OCI-LY7 (cell line): ENCODE measurements at regions not wholly inside any gene's neighbourhood (a gene's known extent, or its start where the extent isn't known, plus 50 kb on each side); places are given as distances from the start of the nearest gene placed in this dataset.

Source experiments
- BruUV-seq: library from RNA; stranded (reverse); fragments of 400-500 nt; replicated peaks from 2 replicates; lab custom pipeline; 2021; lab: Mats Ljungman, UMichigan
- CTCF ChIA-PET: fragments of 300-600 bp; sonication (Branson Sonifier 250); formaldehyde crosslinking; loops from one replicate; lab custom pipeline; 2022; ENCODE audit warnings: antibody characterized with exemption; ENCODE audit not compliant: unreplicated experiment; lab: Charles Lee
- POLR2A ChIA-PET: fragments of 300-600 bp; sonication (Branson Sonifier 250); formaldehyde crosslinking; loops from one replicate; lab custom pipeline; 2022; ENCODE audit warnings: antibody characterized with exemption; lab: Charles Lee
- DNase-seq: peaks from one replicate; pipeline ENCODE4 v3.0.0-alpha.2; 2015; ENCODE audit warnings: low spot score
- H2AFZ ChIP-seq: fragments of 200-600 bp; sonication (generic), shearing (Covaris generic); 2 replicates; pipeline ENCODE4 v1.6.1; 2014; ENCODE audit warnings: mild to moderate bottlenecking, antibody characterized with exemption, low read length, moderate library complexity
- H3K27ac ChIP-seq: fragments of 200-600 bp; sonication (generic); 2 replicates; pipeline ENCODE4 v1.5.1; 2014; ENCODE audit warnings: mixed run types, low read depth, mild to moderate bottlenecking, moderate library complexity, low read length, inconsistent platforms; ENCODE audit not compliant: poor library complexity, severe bottlenecking
- H3K36me3 ChIP-seq: fragments of 200-600 bp; sonication (generic); 2 replicates; pipeline ENCODE4 v1.6.1; 2014; ENCODE audit warnings: mild to moderate bottlenecking, antibody characterized with exemption, low read length, moderate library complexity, mixed read lengths; ENCODE audit not compliant: insufficient read depth
- H3K4me1 ChIP-seq: fragments of 200-600 bp; sonication (generic); 2 replicates; pipeline ENCODE4 v1.5.1; 2014; ENCODE audit warnings: mild to moderate bottlenecking, low read length; ENCODE audit not compliant: insufficient read depth, poor library complexity, severe bottlenecking
- H3K4me2 ChIP-seq: fragments of 200-600 bp; sonication (generic); 2 replicates; pipeline ENCODE4 v1.6.1; 2014; ENCODE audit warnings: mild to moderate bottlenecking, low read length
- H3K4me3 ChIP-seq: fragments of 200-600 bp; sonication (generic); 2 replicates; pipeline ENCODE4 v1.5.1; 2014; ENCODE audit warnings: mild to moderate bottlenecking, low read depth, low read length; ENCODE audit not compliant: poor library complexity, severe bottlenecking
- H3K79me2 ChIP-seq: fragments of 200-600 bp; sonication (generic); 2 replicates; pipeline ENCODE4 v1.6.1; 2016; ENCODE audit warnings: low read depth, mild to moderate bottlenecking, low read length, moderate library complexity, mixed read lengths; ENCODE audit not compliant: insufficient read depth
- H3K9me2 ChIP-seq: fragments of 200-600 bp; sonication (generic); 2 replicates; pipeline ENCODE4 v1.6.1; 2016; ENCODE audit warnings: mild to moderate bottlenecking, low read length, mixed read lengths; ENCODE audit not compliant: insufficient read depth
- H3K9me3 ChIP-seq: fragments of 200-600 bp; sonication (generic); 2 replicates; pipeline ENCODE4 v1.6.1; 2014; ENCODE audit warnings: mild to moderate bottlenecking, mixed run types, low read length, mixed read lengths
- H4K20me1 ChIP-seq: fragments of 200-600 bp; sonication (generic); 2 replicates; pipeline ENCODE4 v1.6.1; 2014; ENCODE audit warnings: mild to moderate bottlenecking, antibody characterized with exemption, low read length, moderate library complexity, mixed read lengths; ENCODE audit not compliant: insufficient read depth
- EZH2phosphoT487 ChIP-seq: fragments of 200-600 bp; sonication (generic); IDR thresholded peaks from 2 replicates; pipeline ENCODE4 v1.6.1; 2018; ENCODE audit warnings: low read depth, borderline replicate concordance, mild to moderate bottlenecking, mixed run types, antibody characterized with exemption, low read length, moderate library complexity, mixed read lengths
- intact Hi-C: fragments of 100-400 bp; cut with micrococcal nuclease; formaldehyde crosslinking; loops from one replicate; pipeline ENCODE4 v1.10.0; 2022; ENCODE audit not compliant: unreplicated experiment
- TF ChIP-seq, protein P1 (sequence below): fragments of 200-600 bp; sonication (generic); conservative IDR thresholded peaks from 2 replicates; pipeline ENCODE4 v1.5.1; 2014; ENCODE audit warnings: mild to moderate bottlenecking, antibody characterized with exemption, low read length, moderate library complexity, mixed read lengths

DNA sequence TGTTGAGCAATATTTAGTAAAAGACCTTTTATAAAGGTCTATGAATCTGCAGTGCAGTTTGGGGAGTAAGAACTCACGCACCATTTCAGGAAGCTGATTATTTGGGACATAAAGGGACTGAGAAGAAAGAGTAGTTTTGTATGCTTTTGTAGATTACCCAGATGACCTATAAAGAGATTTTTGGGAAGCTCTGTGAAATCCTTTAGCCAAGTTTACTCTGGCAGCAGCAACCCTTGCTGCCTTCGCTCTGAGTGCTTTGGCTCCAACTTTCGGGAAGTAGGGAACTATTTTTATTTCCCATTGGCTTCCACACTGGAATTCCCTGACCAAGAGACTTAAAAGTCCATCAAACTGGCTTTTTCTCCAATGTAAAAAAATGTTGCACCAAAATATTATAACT is 1110.1 kb upstream of the PHF14 start:
- Histone ChIP-seq H4K20me1 (no peaks in the 10 kb centered on the region), H3K79me2 (no peaks in the 10 kb centered on the region), H3K36me3 (no peaks in the 10 kb centered on the region), H3K27ac (no peak overlapping the region), H3K4me1 (no peaks in the 10 kb centered on the region), H2AFZ (no peak overlapping the region), H3K4me2 (no peak overlapping the region), H3K4me3 (no peak overlapping the region), H3K9me2 (no peaks in the 10 kb centered on the region), H3K9me3 (no peaks in the 10 kb centered on the region)
- DNase-seq, result no peak
- POLR2A ChIA-PET, result no interaction called here
- intact Hi-C loops, result no loop called here
- CTCF ChIA-PET, result no interaction called here
- TF ChIP-seq, protein P1, sequence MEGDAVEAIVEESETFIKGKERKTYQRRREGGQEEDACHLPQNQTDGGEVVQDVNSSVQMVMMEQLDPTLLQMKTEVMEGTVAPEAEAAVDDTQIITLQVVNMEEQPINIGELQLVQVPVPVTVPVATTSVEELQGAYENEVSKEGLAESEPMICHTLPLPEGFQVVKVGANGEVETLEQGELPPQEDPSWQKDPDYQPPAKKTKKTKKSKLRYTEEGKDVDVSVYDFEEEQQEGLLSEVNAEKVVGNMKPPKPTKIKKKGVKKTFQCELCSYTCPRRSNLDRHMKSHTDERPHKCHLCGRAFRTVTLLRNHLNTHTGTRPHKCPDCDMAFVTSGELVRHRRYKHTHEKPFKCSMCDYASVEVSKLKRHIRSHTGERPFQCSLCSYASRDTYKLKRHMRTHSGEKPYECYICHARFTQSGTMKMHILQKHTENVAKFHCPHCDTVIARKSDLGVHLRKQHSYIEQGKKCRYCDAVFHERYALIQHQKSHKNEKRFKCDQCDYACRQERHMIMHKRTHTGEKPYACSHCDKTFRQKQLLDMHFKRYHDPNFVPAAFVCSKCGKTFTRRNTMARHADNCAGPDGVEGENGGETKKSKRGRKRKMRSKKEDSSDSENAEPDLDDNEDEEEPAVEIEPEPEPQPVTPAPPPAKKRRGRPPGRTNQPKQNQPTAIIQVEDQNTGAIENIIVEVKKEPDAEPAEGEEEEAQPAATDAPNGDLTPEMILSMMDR, result no peak
- TF ChIP-seq EZH2phosphoT487, result no peak
- no TSS peak for BruUV-seq

DNA sequence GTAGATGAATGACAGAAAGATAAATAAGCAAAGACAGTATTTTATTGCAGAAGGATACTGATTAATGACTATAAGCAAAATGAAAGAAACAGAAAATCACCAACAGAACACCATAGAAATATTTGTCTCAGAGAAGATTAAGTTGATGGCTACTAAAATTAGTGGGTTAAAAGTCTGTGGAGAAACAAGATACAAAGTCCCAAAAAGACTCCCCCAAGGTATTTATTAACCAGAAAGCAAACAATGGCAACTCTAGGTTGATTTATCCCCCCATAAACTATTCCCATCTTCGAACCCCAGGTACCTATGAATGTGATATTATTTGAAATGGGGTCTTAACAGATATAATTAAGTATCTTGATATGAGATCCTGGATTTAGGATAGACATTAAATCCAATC is 1104.5 kb upstream of the PHF14 start:
- H3K9me3 ChIP-seq, result no peaks in the 10 kb centered on the region
- TF ChIP-seq, protein P1, result no peak
- no peak for TF ChIP-seq EZH2phosphoT487
- no TSS peak for BruUV-seq
- H3K4me2 ChIP-seq, result no peak overlapping the region
- DNase-seq, result no peak
- intact Hi-C loops, result no loop called here
- no peaks in the 10 kb centered on the region for H3K4me1 ChIP-seq
- CTCF ChIA-PET, result no interaction called here
- no peaks in the 10 kb centered on the region for H3K79me2 ChIP-seq
- POLR2A ChIA-PET, result no interaction called here
- H3K4me3 ChIP-seq, result no peak overlapping the region
- H3K36me3 ChIP-seq, result no peaks in the 10 kb centered on the region
- no peaks in the 10 kb centered on the region for H4K20me1 ChIP-seq
- no peak overlapping the region for H3K27ac ChIP-seq
- no peak overlapping the region for H2AFZ ChIP-seq
- no peaks in the 10 kb centered on the region for H3K9me2 ChIP-seq

DNA sequence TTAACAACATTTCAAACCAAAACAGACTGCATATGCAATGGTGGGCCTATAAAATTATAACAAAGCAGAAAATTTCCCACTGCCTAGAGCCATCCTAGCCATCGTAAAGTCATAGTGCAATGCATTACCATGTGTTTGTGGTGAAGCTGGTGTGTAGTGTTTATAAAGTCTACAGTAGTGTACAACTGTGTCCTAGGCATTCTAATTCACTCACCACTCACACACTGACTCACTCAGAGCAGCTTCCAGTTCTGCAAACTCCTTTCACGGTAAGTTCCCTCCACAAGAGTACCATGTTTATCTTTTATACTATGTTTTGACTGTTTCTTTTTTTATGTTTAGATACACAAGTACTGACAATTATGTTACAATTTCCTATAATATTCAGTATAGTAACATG is 1104.1 kb upstream of the PHF14 start:
- H3K36me3 ChIP-seq, result no peaks in the 10 kb centered on the region
- H3K9me2 ChIP-seq, result no peaks in the 10 kb centered on the region
- BruUV-seq, result no TSS peak
- no peak overlapping the region for H2AFZ ChIP-seq
- no peak overlapping the region for H3K4me2 ChIP-seq
- POLR2A ChIA-PET, result no interaction called here
- TF ChIP-seq EZH2phosphoT487, result no peak
- TF ChIP-seq, protein P1, result no peak
- no peak overlapping the region for H3K27ac ChIP-seq
- no peaks in the 10 kb centered on the region for H3K9me3 ChIP-seq
- H4K20me1 ChIP-seq, result no peaks in the 10 kb centered on the region
- no peaks in the 10 kb centered on the region for H3K79me2 ChIP-seq
- intact Hi-C loops, result no loop called here
- CTCF ChIA-PET, result no interaction called here
- no peaks in the 10 kb centered on the region for H3K4me1 ChIP-seq
- H3K4me3 ChIP-seq, result no peak overlapping the region
- no peak for DNase-seq
